Amygdala (tissue), 56 donors: ENCODE measurements at regions not wholly inside any gene's neighbourhood (a gene's known extent, or its start where the extent isn't known, plus 50 kb on each side); places are given as distances from the start of the nearest gene placed in this dataset.

Experiments
- DNase-seq, 56 donors: peaks; one replicate each; lab custom pipeline; 2025; lab: John Stamatoyannopoulos, UW

DNA sequence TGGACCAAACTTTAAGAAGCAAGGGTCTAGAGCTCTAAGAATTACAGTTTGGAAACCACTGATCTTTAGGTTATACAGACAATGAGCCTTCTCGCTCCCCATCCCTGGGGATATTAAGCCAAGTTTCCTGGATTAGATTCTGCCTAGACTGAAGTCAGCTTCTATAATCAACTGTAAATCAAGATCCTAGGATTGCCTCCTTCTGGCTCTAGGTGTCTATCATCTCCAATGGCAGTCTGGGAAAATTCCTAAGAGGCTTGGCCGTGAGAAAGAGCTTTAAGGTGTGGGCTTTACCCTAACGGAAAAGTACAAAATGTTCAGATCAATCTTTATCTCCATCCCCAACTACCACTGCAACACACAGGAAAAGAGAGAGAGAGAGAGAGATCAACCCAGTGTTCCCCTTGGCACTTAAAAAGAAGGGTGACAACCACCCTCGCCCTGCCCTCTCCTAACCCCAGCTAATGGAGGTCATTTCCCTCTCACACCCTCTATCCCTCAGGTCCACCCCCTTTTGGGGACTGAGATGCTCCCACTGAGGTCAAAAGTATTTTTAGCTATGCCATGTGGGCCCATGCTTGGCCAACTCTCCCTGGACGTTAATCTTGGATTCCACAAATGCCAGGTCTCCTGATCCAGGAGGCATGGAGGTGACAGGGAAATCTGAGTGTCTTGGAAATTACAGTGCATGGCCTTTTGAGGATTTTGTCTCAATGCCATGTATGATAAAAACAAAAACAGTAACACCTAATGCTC is 202.8 kb upstream of the BCL6 start:
- DNase-seq = no peak

GRCh38 chr3:187949093-187949820 is 204.0 kb upstream of the BCL6 start:
- DNase-seq = no peak

- DNase-seq = no peak
Observed at GRCh38 chr3:187950671-187951070, 203.3 kb upstream of the LPP start.

DNA sequence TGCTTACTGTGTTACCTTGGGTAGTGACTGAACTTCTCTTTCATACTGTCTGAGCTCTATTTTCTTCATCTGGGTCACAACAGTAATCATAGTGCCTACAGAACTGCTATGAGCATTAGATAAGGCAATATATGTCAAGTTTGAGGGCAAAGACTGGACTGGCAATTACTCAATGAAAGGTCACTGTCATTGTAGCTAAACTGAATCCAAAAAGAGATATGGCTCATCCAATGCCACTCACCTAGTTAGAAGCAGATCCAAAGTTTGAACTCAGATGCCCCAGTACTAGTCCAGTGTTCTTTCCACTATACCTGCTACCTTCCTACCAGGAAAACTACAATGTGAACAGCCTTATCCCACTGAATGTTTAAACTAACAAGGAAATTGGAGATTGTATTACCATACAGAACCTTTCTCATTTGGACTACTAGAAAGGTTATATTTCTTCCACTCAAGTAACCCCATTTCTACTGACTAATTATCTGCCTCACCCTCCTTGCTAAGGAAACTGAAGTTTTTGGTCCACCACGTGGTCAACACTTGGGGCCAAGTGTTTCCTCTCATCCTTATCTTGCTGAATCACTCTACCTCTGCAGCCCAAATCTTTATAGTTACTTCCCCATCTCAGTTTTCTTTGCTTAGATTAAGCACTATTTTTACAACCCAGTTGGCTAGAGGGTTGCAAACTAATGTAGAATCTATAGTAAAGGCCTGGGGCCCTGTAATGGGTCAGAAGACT is 202.3 kb upstream of the LPP start:
- DNase-seq = no peak

GRCh38 chr3:187952849-187953248 is 201.1 kb upstream of the LPP start:
- no peak for DNase-seq

DNA sequence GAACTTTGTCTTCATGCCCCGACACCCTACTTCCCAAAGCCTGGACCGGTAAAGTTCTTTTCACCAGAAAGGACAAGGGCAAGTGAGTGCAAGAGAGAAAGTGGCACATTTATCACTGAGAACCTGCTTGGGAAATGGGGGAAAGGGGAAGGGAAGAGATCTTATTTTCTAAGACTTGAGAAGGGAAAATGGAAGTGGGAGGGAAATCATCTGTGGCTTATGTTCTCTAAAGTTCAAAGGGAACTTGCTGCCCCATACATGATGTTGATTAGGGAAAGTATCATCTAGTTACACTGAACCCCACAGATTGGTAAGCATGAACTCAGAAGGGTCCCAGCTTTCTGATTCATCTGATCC is 199.5 kb upstream of the LPP start:
- DNase-seq = no peak

- no peak for DNase-seq
Observed at GRCh38 chr3:187954873-187955586, 198.9 kb upstream of the LPP start.

GRCh38 chr3:187955587-187955952 is 198.4 kb upstream of the LPP start:
- DNase-seq = no peak

DNA sequence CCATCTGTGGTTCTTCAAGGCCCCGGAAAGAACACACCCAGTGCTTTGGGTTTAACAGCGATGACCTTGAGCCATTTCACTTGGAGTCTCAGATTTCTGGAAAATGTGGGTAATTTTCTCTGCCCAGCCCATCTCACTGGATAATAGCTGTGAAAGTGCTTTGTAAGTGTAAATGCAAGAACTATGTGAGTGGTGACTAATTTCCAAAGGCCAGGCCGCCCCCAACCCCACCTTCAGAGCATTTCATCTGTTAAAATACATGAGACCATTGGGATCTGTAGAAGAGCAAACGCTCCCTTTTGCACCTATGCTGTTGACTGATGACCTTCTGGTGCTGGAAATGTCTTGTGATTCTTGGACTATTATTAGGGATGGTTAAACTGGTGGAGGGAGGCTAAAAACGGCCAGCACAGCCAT is 196.8 kb upstream of the LPP start:
- no peak for DNase-seq

GRCh38 chr3:187957582-187957981 is 196.4 kb upstream of the LPP start:
- no peak for DNase-seq

GRCh38 chr3:187958432-187959003 is 195.4 kb upstream of the LPP start:
- no peak for DNase-seq

DNA sequence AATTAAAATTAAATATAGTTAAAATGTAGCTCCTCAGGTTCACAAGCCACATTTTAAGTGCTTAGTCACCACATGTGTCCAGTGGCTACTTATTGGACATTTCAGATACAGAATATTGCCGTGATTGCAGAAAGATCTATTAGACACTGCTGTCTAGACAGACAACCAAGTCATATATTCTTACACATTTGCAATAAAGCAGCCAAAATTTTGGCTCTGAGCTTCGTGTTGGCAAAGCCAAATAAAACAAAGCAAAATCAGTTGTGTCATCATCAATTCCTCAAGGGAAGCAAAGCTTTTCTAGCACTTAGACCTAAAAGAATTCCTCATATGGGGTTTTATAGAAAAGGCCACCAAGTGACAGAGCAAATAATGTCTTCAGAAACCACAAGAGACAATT is 193.1 kb upstream of the LPP start:
- no peak for DNase-seq

GRCh38 chr3:187961366-187961765 is 192.6 kb upstream of the LPP start:
- DNase-seq = no peak

GRCh38 chr3:187963003-187963676 is 190.8 kb upstream of the LPP start:
- DNase-seq = no peak

GRCh38 chr3:187963677-187964385 is 190.1 kb upstream of the LPP start:
- DNase-seq = no peak

- no peak for DNase-seq
Observed at GRCh38 chr3:187964760-187965159, 189.2 kb upstream of the LPP start.

- no peak for DNase-seq
Observed at GRCh38 chr3:187966096-187966495, 187.9 kb upstream of the LPP start.

DNA sequence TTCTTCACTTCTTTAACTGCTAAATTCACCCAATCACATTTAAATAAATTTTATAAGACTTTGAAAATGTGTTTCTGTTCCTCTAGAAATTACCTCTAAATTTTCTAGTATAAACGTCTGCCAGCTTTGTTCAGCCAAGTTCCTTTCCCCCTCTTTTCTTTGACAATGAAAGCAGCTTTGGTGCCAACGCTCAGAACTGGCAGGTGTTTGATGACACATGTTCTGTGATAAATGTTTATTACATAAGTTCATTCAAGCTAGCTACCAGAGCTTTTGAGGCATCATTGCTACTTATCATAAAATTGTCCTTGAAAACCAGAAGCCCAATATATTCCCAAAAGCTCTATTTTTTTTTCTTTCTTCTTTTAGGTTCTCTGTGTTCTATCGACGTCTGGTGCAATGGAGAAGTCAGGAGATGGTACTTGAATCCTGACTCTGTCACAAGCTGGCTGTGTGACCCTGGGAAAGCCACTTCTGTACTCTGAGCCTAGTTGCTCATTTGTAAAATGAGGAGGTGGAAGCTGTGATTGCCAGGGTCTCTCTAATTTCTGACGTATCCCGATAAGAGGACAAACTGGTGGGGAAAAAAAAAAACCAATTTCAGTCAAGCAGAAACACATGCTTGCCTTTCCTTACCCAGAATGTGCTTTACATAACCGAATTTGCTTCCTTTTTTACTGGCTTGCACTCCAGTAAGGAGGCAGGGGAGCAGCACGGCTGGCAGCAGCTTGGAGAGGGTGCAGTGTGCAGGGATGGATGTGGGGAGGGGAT is 187.1 kb upstream of the LPP start:
- DNase-seq = peak in 11 of 56 donors; percentile 2 to 33 (median 10)

DNA sequence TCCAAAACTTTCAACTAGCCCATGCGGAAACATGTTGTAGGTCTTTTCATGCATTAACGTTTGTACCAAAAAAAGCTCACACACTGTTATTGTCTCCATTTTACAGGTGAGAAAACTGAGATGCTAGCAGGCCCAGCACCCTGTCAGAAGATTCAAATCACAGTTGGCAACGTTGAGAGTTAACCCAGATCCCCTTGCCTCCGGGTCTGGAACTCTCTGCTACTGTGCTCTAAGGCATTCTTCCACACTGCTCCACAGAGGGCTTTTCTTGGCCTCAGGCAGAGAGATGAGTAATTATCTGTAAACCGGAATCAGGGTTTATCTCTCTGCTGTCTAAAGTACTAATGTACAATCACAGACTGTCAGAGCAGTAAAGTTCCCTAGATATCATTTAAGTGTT is 186.0 kb upstream of the LPP start:
- DNase-seq = no peak
